ENCODE measurements at regions not wholly inside any gene's neighbourhood (a gene's known extent, or its start where the extent isn't known, plus 50 kb on each side); places are given as distances from the start of the nearest gene placed in this dataset.
A peak's percentile ranks its signal among the peaks of the same experiment; 100 is the strongest.

GRCh38 chr1:101302831-101303511 is 66.2 kb downstream of the S1PR1 start:
- no peak overlapping the region for H3K27ac ChIP-seq
- H3K27me3 ChIP-seq, result peaks cover 12% of the 10 kb centered on the region
- no peaks in the 10 kb centered on the region for H3K4me1 ChIP-seq
- no peaks in the 10 kb centered on the region for H3K36me3 ChIP-seq
- TF ChIP-seq CTCF (IDR thresholded peaks at IDR 0.05) (no peak), EP300 (IDR thresholded peaks at IDR 0.05) (no peak), POLR2A (IDR thresholded peaks at IDR 0.05) (no peak), POLR2AphosphoS5 (IDR thresholded peaks at IDR 0.05) (no peak)
- no peak for ATAC-seq
- H3K9me3 ChIP-seq, result no peaks in the 10 kb centered on the region
- WGBS, 2 donors (ENCODE audit: low coverage in 1 of 2), result 47 to 57% methylated on average over 3 of the region's 3 CpGs
- no peak overlapping the region for H3K4me3 ChIP-seq

GRCh38 chr1:101307985-101308689 is 71.3 kb downstream of the S1PR1 start:
- Histone ChIP-seq H3K36me3 (no peaks in the 10 kb centered on the region), H3K27me3 (peaks cover 27% of the 10 kb centered on the region)
- 66 to 81% methylated on average over 5 to 6 of the region's 7 CpGs for WGBS, 2 donors (ENCODE audit: low coverage in 1 of 2)

GRCh38 chr1:101308935-101309333 is 72.1 kb downstream of the S1PR1 start:
- Histone ChIP-seq H3K4me3 (peak overlapping the region in 1 of 2 donors; percentile 45), H3K36me3 (no peaks in the 10 kb centered on the region), H3K27ac (no peak overlapping the region), H3K9me3 (no peaks in the 10 kb centered on the region), H3K27me3 (peaks cover 27% of the 10 kb centered on the region), H3K4me1 (peaks cover 0 to 12% (median 6%) of the 10 kb centered on the region in 3 donors)
- ATAC-seq, result no peak
- no peak for TF ChIP-seq CTCF (IDR thresholded peaks at IDR 0.05)
- no peak for TF ChIP-seq EP300 (IDR thresholded peaks at IDR 0.05)
- TF ChIP-seq POLR2AphosphoS5 (IDR thresholded peaks at IDR 0.05), result no peak
- TF ChIP-seq POLR2A (IDR thresholded peaks at IDR 0.05), result no peak
- 15 to 22% methylated on average over 5 to 6 of the region's 8 CpGs for WGBS, 2 donors (ENCODE audit: low coverage in 1 of 2)

More at GRCh38 chr1:101307985-101308689, 71.3 kb downstream of the S1PR1 start:
- Histone ChIP-seq H3K27ac (no peak overlapping the region), H3K9me3 (no peaks in the 10 kb centered on the region), H3K4me1 (peaks cover 0 to 12% (median 6%) of the 10 kb centered on the region in 3 donors), H3K4me3 (no peak overlapping the region)
- ATAC-seq, result no peak
- no peak for TF ChIP-seq POLR2A (IDR thresholded peaks at IDR 0.05)
- no peak for TF ChIP-seq EP300 (IDR thresholded peaks at IDR 0.05)
- TF ChIP-seq POLR2AphosphoS5 (IDR thresholded peaks at IDR 0.05), result no peak
- no peak for TF ChIP-seq CTCF (IDR thresholded peaks at IDR 0.05)

- H3K4me3 ChIP-seq, result peak overlapping the region in 1 of 2 donors; percentile 45
- peak; percentile 65 for ATAC-seq
These were observed 72.8 kb downstream of the S1PR1 start for GRCh38 chr1:101309334-101310311.

More at GRCh38 chr1:101309334-101310311, 72.8 kb downstream of the S1PR1 start:
- peaks cover 0 to 12% (median 6%) of the 10 kb centered on the region in 3 donors for H3K4me1 ChIP-seq
- H3K9me3 ChIP-seq, result no peaks in the 10 kb centered on the region
- TF ChIP-seq CTCF (IDR thresholded peaks at IDR 0.05) (peak; percentile 57 to 87 (median 68)), EP300 (IDR thresholded peaks at IDR 0.05) (no peak)
- H3K36me3 ChIP-seq, result no peaks in the 10 kb centered on the region
- H3K27me3 ChIP-seq, result peaks cover 27% of the 10 kb centered on the region
- 5 to 15% methylated on average over 29 to 31 of the region's 37 CpGs for WGBS, 2 donors (ENCODE audit: low coverage in 1 of 2)
- H3K27ac ChIP-seq, result no peak overlapping the region

All from gastroesophageal sphincter (tissue), 4 donors.